BJ (cell line): ENCODE measurements at regions not wholly inside any gene's neighbourhood (a gene's known extent, or its start where the extent isn't known, plus 50 kb on each side); places are given as distances from the start of the nearest gene placed in this dataset.

ENCODE experiments used
- CTCF ChIA-PET: fragments of 350-600 bp; formaldehyde crosslinking; extraction: SDS; loops from one replicate; lab custom pipeline; 2021; ENCODE audit warnings: antibody characterized with exemption, inconsistent platforms; lab: Yijun Ruan, JAX
- POLR2A ChIA-PET: fragments of 300-600 bp; sonication (Branson Sonifier 250); formaldehyde crosslinking; extraction: SDS; loops from one replicate; lab custom pipeline; 2021; ENCODE audit warnings: antibody characterized with exemption; lab: Charles Lee
- DNase-seq: peaks from one replicate; pipeline ENCODE4 v3.0.0-alpha.2; 2011; ENCODE audit warnings: low read depth
- H3K27me3 ChIP-seq: 2 replicates; pipeline ENCODE4 v1.6.0; 2011; ENCODE audit warnings: low read length; ENCODE audit not compliant: control insufficient read depth, insufficient read depth
- H3K36me3 ChIP-seq: 2 replicates; pipeline ENCODE4 v1.5.1; 2011; ENCODE audit warnings: low read length; ENCODE audit not compliant: control insufficient read depth, insufficient read depth
- H3K4me3 ChIP-seq: 2 replicates; pipeline ENCODE4 v1.5.1; 2011; ENCODE audit warnings: low read depth, mild to moderate bottlenecking, control low read depth, low read length
- CTCF ChIP-seq: IDR thresholded peaks from 2 replicates; pipeline ENCODE4 v1.5.1; 2011; ENCODE audit warnings: low read depth, mild to moderate bottlenecking, control low read depth, inconsistent platforms, low read length, moderate library complexity; ENCODE audit not compliant: insufficient read depth

GRCh38 chr21:27070861-27071670 is 104.2 kb upstream of the ADAMTS5 start:
- TF ChIP-seq CTCF, result no peak
- no peaks in the 10 kb centered on the region for H3K36me3 ChIP-seq

GRCh38 chr21:27068811-27069210 is 101.9 kb upstream of the ADAMTS5 start:
- DNase-seq, result no peak
- Histone ChIP-seq H3K36me3 (no peaks in the 10 kb centered on the region), H3K27me3 (no peaks in the 10 kb centered on the region), H3K4me3 (no peak overlapping the region)
- TF ChIP-seq CTCF, result no peak
- ChIA-PET POLR2A (no interaction called here), CTCF (no interaction called here)

More at GRCh38 chr21:27070861-27071670, 104.2 kb upstream of the ADAMTS5 start:
- ChIA-PET CTCF (interaction anchor here (2.9 kb wide), 1 partner anchor 13 kb away, joined by 9 read pairs; no protein-coding TSS in a partner anchor), POLR2A (no interaction called here)
- H3K27me3 ChIP-seq, result no peaks in the 10 kb centered on the region
- no peak overlapping the region for H3K4me3 ChIP-seq
- no peak for DNase-seq

- no peak for TF ChIP-seq CTCF
- POLR2A ChIA-PET, result no interaction called here
- H3K4me3 ChIP-seq, result no peak overlapping the region
- no peak for DNase-seq
- CTCF ChIA-PET, result no interaction called here
- no peaks in the 10 kb centered on the region for H3K27me3 ChIP-seq
- no peaks in the 10 kb centered on the region for H3K36me3 ChIP-seq
Observed at GRCh38 chr21:27067226-27067625, 100.3 kb upstream of the ADAMTS5 start.

- ChIA-PET POLR2A (no interaction called here), CTCF (no interaction called here)
- Histone ChIP-seq H3K36me3 (no peaks in the 10 kb centered on the region), H3K27me3 (no peaks in the 10 kb centered on the region), H3K4me3 (no peak overlapping the region)
- TF ChIP-seq CTCF, result no peak
- no peak for DNase-seq
Observed at GRCh38 chr21:27062443-27062842, 95.6 kb upstream of the ADAMTS5 start.

- DNase-seq, result no peak
- POLR2A ChIA-PET, result no interaction called here
Observed at GRCh38 chr21:27061770-27062169, 94.9 kb upstream of the ADAMTS5 start.

More at GRCh38 chr21:27061770-27062169, 94.9 kb upstream of the ADAMTS5 start:
- Histone ChIP-seq H3K4me3 (no peak overlapping the region), H3K27me3 (no peaks in the 10 kb centered on the region), H3K36me3 (no peaks in the 10 kb centered on the region)
- TF ChIP-seq CTCF, result no peak
- CTCF ChIA-PET, result no interaction called here
